Prostate gland (tissue), 2 donors: ENCODE measurements at regions not wholly inside any gene's neighbourhood (a gene's known extent, or its start where the extent isn't known, plus 50 kb on each side); places are given as distances from the start of the nearest gene placed in this dataset.
"Not testable (repeated sequence)": the region's sequence is repeated elsewhere in the genome, so short reads cannot be mapped to it uniquely, and the experiment has no call there.

ENCODE experiments used
- DNase-seq: peaks from one replicate; pipeline ENCODE4 v3.0.0-alpha.2; 2019; ENCODE audit warnings: low spot score
- H3K27ac ChIP-seq, 2 donors: fragments of 200-600 bp; sonication (generic); 2 replicates each; pipeline ENCODE4 v1.5.1; 2017 to 2019
- H3K27me3 ChIP-seq: fragments of 200-600 bp; sonication (generic); replicated peaks from 2 replicates; pipeline ENCODE4 v1.5.1; 2019; ENCODE audit not compliant: insufficient read depth
- H3K36me3 ChIP-seq, 2 donors: fragments of 200-600 bp; sonication (generic); 1 replicate in 1 of 2; 2 replicates in 1 of 2; pipeline versions ENCODE4 v1.5.1 to v1.8.1; 2017 to 2019
- H3K4me1 ChIP-seq: fragments of 200-600 bp; sonication (generic); replicated peaks from 2 replicates; pipeline ENCODE4 v1.5.1; 2019
- H3K4me3 ChIP-seq, 2 donors: fragments of 200-600 bp; sonication (generic); 2 replicates each; pipeline ENCODE4 v1.5.1; 2017 to 2019
- H3K9me3 ChIP-seq: fragments of 200-600 bp; sonication (generic); 2 replicates; pipeline ENCODE4 v1.5.1; 2017
- POLR2A ChIP-seq: fragments of 450-650 bp; IDR thresholded peaks from one replicate; pipeline ENCODE4 v1.6.1; 2016; ENCODE audit warnings: antibody characterized with exemption, mild to moderate bottlenecking
- POLR2AphosphoS5 ChIP-seq: sonication (generic); formaldehyde crosslinking; IDR thresholded peaks from one replicate; pipeline ENCODE4 v1.6.1; 2017; ENCODE audit warnings: antibody characterized with exemption
- WGBS: methylation state at CpG from one replicate; pipeline ENCODE4 v1.1.5; 2018; 5-methylcytosine and 5-hydroxymethylcytosine counted together
- intact Hi-C: fragments of 100-400 bp; cut with DNase I; formaldehyde crosslinking; loops from one replicate; pipeline ENCODE4 v1.14.2; 2022
- TF ChIP-seq, protein P1 (sequence below), 4 experiments: fragments of 200-600 bp in 2 of 4; fragments of 450-650 bp in 2 of 4; sonication (generic) in 2 of 4; IDR thresholded peaks; 1 replicate in 3 of 4; 2 replicates in 1 of 4; pipeline ENCODE4 v1.5.1; 2016 to 2019; ENCODE audit warnings: antibody characterized with exemption in 4 of 4, mild to moderate bottlenecking in 2 of 4, moderate library complexity in 2 of 4

DNA sequence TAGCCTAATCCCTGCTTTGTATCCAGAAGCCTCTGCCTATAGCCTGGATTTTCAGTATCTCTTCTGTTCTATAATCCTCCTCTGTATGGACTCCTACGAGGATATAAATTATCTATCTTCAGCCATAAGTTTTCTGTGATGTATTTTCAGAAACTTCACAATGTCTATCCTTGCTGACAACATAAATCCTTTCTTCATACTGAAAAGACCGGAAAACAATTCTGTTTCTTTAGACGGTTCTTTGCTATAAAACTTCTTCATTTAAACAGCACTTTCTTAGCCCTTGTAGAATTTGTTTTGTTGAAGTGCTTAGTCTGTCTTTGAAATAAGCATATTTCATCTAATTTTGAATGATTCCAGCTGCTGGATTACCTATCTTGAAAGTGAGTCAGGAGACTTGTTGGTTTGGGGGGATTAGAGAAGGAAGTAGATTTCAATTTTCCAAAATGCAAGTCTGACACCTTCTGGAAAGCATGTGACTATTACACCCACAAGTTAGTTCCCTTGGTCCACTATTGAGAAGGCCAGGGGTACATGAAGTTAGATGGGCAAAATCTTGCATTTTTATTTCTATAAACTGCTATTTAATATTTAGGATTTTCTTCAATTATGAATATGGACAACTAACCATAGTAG is 96.3 kb upstream of the RANBP3L start:
- intact Hi-C loops = loop anchor here (5.0 kb wide), 3 partner anchors 91 to 221 kb away; partner anchors contain the start of gene NADK2
- no peak for DNase-seq

DNA sequence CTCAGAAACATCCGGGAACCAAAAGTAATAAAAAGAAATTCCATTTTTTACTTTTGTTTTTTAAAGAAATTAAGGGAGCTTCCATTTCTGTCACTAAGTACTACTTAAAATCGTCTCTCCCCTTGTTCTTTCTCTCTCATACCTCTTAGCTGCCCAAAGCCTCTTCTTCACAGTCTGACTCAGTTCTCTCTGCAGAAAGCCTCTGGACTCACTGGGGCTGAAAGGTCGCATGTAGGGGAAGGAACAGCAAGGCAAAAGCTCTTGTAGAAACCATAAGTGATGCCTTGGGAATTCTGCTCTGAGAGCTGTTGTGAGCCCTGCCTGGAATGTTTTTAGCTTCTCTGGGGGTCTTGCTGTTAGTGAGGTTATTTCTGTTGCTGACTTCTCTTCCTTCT is 100.8 kb upstream of the RANBP3L start:
- no peak for TF ChIP-seq POLR2AphosphoS5
- TF ChIP-seq, protein P1, sequence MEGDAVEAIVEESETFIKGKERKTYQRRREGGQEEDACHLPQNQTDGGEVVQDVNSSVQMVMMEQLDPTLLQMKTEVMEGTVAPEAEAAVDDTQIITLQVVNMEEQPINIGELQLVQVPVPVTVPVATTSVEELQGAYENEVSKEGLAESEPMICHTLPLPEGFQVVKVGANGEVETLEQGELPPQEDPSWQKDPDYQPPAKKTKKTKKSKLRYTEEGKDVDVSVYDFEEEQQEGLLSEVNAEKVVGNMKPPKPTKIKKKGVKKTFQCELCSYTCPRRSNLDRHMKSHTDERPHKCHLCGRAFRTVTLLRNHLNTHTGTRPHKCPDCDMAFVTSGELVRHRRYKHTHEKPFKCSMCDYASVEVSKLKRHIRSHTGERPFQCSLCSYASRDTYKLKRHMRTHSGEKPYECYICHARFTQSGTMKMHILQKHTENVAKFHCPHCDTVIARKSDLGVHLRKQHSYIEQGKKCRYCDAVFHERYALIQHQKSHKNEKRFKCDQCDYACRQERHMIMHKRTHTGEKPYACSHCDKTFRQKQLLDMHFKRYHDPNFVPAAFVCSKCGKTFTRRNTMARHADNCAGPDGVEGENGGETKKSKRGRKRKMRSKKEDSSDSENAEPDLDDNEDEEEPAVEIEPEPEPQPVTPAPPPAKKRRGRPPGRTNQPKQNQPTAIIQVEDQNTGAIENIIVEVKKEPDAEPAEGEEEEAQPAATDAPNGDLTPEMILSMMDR (IDR thresholded peaks at IDR 0.05) = no peak
- TF ChIP-seq POLR2A = no peak
- H3K27me3 ChIP-seq = no peaks in the 10 kb centered on the region
- WGBS = 85% methylated on average over 3 of the region's 3 CpGs
- no peak overlapping the region for H3K4me3 ChIP-seq
- no peaks in the 10 kb centered on the region for H3K4me1 ChIP-seq
- intact Hi-C loops = no loop called here
- H3K9me3 ChIP-seq = no peaks in the 10 kb centered on the region
- H3K27ac ChIP-seq = no peak overlapping the region
- no peaks in the 10 kb centered on the region for H3K36me3 ChIP-seq
- DNase-seq = no peak

More for the DNA sequence above, 96.3 kb upstream of the RANBP3L start:
- Histone ChIP-seq H3K4me3 (no peak overlapping the region), H3K27me3 (no peaks in the 10 kb centered on the region), H3K36me3 (no peaks in the 10 kb centered on the region), H3K4me1 (no peaks in the 10 kb centered on the region), H3K9me3 (no peaks in the 10 kb centered on the region), H3K27ac (peak overlapping the region in 1 of 2 donors; percentile 9)
- TF ChIP-seq POLR2AphosphoS5 = no peak
- TF ChIP-seq, protein P1 (IDR thresholded peaks at IDR 0.05) = peak in 3 of 4 experiments; percentile 25 to 57 (median 41)
- 50% methylated on average over 3 of the region's 3 CpGs for WGBS

DNA sequence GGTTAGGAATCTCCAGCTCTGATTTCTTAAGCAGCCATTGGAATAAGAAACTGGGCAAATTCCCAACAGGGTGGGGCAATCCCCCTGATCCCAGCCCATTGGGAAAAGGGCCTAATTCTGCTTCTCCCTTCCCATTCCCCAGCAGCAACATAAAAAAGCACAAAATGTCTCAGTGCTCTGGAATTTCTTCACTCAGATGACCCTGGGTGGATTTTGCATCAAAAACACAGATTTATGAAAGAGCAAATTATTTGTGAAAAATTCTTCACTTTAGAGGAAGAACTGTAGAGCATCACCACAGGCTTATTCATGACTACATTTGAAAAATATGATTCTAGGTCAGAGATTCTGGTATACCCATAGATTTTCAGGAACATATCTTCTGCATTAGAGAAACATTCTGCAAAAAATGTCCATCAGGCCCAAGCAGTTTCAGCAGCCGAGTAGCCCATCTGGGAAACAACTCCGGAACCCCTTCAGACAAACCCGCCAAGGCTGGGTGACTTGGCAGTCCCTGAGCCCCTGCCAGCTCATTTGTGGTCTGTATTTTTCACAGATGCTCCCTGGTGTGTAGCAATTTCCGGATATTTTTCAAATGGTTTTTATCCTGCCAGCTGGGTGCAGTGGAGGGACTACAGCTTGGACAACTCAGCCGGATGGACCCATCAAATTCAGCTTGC is 102.1 kb upstream of the RANBP3L start:
- no peaks in the 10 kb centered on the region for H3K36me3 ChIP-seq
- H3K27me3 ChIP-seq = no peaks in the 10 kb centered on the region
- H3K9me3 ChIP-seq = no peaks in the 10 kb centered on the region
- 85% methylated on average over 5 of the region's 5 CpGs for WGBS
- no peak overlapping the region for H3K4me3 ChIP-seq
- H3K27ac ChIP-seq = no peak overlapping the region
- no peak for DNase-seq
- intact Hi-C loops = no loop called here
- no peak for TF ChIP-seq POLR2A
- no peak for TF ChIP-seq POLR2AphosphoS5
- TF ChIP-seq, protein P1 (IDR thresholded peaks at IDR 0.05) = no peak
- H3K4me1 ChIP-seq = no peaks in the 10 kb centered on the region

DNA sequence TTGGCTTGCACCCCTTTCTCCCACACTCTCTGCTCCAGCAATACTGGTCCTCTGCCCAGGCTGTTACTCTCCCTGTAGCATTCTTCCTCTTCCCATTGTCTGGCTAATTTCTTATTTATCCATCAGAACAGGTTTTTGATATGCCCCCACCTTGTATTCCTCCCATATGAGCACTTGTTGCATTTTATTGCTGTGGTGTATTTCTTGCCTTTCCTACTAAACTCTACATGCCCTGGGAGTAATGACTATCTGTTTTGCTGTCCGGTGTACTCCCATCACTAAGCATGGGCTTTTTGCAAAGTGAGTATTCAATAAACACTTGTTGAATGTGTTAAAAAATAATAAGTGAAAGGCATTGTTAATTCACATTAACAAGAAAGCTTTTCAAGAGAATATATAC is 104.3 kb upstream of the RANBP3L start:
- H3K27ac ChIP-seq = no peak overlapping the region
- H3K36me3 ChIP-seq = no peaks in the 10 kb centered on the region
- H3K4me3 ChIP-seq = no peak overlapping the region
- TF ChIP-seq POLR2AphosphoS5 (no peak), POLR2A (no peak)
- TF ChIP-seq, protein P1 (IDR thresholded peaks at IDR 0.05) = no peak
- H3K4me1 ChIP-seq = no peaks in the 10 kb centered on the region
- H3K27me3 ChIP-seq = no peaks in the 10 kb centered on the region
- WGBS = 95% methylated on average over 1 of the region's 1 CpG
- intact Hi-C loops = no loop called here
- DNase-seq = no peak
- H3K9me3 ChIP-seq = no peaks in the 10 kb centered on the region

DNA sequence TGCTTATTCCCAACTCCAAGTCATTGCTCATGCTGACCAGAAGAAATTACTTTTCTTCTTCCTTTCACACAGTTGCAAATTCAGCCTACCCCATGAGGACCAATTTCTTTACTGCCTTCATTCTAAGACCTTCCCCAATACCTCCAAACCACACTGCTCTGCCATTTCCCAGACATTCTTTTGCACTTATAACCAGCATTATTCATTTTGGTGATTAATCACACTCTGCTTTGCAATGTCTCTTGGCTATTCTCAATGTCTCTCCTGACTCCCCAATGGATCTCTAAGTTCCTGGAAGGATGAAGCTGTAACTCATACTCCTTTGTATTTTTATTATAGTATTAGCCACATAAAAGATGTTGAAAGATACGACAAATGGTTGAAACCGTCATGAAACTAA is 105.7 kb upstream of the RANBP3L start:
- Histone ChIP-seq H3K9me3 (no peaks in the 10 kb centered on the region), H3K27ac (no peak overlapping the region), H3K36me3 (no peaks in the 10 kb centered on the region), H3K4me3 (no peak overlapping the region), H3K4me1 (no peaks in the 10 kb centered on the region), H3K27me3 (no peaks in the 10 kb centered on the region)
- no peak for TF ChIP-seq POLR2AphosphoS5
- TF ChIP-seq, protein P1 (IDR thresholded peaks at IDR 0.05) = no peak
- TF ChIP-seq POLR2A = no peak
- no peak for DNase-seq
- intact Hi-C loops = no loop called here
- 83% methylated on average over 2 of the region's 2 CpGs for whole genome bisulfite sequencing

DNA sequence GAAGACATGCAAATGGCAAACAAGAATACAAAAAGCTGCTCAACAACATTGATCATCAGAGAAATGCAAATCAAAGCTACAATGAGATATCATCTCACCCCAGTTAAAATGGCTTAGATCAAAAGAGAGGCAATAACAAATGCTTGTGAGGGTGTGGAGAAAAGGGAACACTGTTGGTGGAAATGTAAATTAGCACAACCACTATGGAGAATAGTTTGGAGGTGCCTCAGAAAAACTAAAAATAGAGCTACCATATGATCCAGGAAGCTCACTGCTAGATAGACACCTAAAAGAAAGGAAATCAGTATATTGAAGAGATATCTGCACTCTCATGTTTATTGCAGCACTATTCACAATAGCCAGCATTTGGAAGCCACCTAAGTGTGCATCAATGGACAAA is 108.0 kb upstream of the RANBP3L start:
- H3K4me1 ChIP-seq, H3K27ac ChIP-seq, DNase-seq, H3K27me3 ChIP-seq, H3K36me3 ChIP-seq, H3K4me3 ChIP-seq, H3K9me3 ChIP-seq, intact Hi-C loops: not testable (repeated sequence)

DNA sequence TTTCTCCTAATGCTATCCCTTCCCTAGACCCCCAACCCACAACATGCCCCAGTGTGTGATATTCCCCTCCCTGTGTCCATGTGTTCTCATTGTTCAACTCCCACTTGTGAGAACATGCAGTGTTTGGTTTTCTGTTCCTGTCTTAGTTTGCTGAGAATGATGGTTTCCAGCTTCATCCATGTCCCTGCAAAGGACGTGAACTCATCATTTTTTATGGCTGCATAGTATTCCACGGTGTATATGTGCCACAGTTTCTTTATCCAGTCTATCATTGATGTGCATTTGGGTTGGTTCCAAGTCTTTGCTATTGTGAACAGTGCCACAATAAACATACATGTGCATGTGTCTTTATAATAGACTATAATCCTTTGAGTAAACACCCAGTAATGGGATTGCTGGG is 109.0 kb upstream of the RANBP3L start:
- H3K27ac ChIP-seq, H3K4me1 ChIP-seq, H3K9me3 ChIP-seq, H3K36me3 ChIP-seq, DNase-seq, intact Hi-C loops, H3K4me3 ChIP-seq, H3K27me3 ChIP-seq: not testable (repeated sequence)
- WGBS = 95% methylated on average over 2 of the region's 2 CpGs
